Middle frontal gyrus (tissue), 1 donor: ENCODE measurements at regions not wholly inside any gene's neighbourhood (a gene's known extent, or its start where the extent isn't known, plus 50 kb on each side); places are given as distances from the start of the nearest gene placed in this dataset.

ENCODE experiments used
- DNase-seq: peaks from one replicate; pipeline ENCODE4 v3.0.0-alpha.2; 2015; ENCODE audit warnings: low spot score; ENCODE audit errors: extremely low spot score

DNA sequence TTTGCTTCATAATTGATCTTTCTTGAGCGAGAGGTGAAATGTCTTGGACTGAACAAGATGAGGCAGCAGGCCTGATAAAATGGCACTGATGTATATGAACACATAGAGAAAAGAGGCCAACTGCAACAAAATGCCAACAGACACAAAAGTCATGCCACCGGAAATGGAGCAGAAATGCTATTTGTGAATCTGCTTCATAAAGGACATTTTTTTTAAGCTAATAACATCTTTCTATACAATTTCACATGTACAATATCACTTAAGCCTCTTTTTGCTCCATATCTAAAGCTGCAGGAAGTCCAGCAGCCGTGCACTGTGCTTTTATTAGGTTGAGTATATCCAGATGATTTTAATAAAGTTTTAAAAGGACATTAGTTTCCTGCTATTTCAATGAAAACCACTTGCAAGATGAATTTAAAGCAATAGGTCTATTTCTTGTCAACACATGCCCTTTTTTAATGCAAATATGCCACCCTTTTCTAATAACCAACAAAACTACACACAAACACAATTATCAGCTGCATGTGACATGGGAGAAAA, 169.2 kb upstream of the ADAMTS9 start:
- no peak for DNase-seq

DNA sequence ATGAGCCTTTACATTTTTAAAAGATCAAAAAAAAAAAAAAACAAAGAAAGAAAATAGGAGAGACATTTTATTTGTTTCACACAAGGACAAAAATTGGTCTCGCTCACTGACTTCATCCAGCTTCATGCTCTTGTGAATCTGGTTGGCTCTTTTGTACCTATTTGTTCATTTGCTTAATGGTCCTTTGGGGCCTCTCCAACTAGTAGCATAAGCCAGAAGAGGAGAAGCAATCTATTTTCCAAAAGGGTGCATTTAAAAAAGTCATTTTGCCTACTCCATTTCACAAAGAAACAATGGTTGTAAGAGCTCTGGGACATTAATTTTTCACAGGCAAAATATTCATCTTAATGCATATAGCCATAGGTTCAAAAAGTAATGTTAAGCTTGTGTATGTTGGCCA, 168.3 kb upstream of the ADAMTS9 start:
- DNase-seq: no peak

DNA sequence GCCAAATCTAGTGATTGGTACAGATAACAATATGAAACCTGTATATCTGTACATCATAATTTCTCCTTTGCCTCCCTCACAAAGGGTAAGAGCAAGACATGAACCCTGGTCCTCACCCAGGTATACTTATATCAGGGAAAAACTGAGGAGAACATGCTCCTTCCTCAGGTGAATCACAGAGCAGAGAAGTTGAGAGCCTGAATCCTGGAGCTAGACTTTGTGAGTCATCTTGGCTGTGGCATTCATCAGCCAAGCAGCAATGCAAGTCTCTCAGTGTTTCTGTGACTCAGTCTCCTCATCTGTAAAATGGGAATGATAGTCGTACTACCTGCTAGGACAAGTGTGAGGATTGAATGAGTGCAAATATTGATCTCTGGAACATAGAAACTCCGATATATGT, 165.7 kb upstream of the ADAMTS9 start:
- DNase-seq: no peak

DNA sequence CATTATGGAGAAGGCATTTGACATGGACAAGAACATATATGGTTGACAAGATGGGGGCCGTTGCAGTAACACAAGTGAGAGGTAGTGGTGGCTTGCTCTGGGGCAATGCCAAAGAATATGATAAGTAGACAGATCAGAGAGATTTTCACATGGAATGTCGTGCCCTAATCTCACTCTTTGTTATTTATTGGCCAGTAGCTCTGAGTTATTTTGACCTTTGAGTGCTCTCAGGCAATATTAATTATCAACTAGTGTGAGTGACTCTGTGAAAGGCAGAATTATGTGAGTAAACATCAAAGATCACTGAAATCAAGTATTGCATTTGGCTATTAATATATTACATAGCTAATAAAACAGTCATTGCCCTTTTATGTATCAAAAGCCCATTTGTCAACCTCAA, 164.9 kb upstream of the ADAMTS9 start:
- DNase-seq: no peak

DNA sequence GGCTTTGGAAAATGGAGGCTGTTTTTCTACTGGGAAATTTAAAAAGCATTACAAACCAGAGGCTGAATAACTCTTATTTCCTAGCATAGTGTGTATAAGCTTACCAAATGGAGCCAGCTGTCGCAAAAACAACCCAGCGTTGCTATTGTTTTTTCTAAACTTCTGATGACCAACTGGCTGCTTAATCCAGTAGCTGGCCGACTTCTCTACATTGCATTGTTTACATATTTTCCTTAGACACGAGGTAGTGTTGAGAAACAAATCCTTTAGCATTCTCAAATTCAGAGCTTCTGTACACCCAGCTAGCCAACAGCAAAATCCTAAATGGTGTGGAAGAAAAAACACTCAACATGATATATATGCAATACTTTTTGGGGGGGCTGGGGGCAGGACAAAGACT, 161.0 kb upstream of the ADAMTS9 start:
- DNase-seq: no peak

DNA sequence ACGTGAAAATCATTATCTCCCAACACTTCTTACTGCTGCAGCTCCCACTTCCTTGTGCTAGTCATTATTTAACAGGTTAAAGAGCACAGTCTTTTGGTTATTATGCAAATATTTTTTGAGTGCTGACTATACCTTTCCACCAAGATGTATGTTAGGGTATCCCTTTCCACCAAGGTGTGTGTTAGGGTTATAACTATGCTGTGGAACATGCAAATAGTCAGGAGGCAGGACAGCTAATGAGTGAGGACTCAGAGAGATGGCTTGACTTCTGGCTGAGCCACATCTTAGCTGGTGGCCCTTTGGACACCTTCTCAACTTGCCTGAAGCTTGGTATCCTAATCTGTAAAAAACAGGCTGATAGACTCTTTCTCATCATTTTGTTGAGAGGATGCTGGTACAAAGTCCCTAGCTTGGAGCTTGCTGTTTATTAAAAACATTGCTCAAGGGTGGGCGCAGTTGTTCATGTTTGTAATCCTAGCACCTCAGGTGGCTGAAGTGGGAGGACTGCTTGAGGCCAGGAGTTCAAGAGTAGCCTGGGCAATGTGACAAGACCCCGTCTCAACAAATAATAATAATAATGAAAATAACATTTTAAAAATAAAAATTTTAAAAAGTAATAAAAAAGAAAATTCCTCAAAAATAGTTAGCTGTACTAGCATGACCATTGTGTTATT, 160.5 kb upstream of the ADAMTS9 start:
- no peak for DNase-seq

DNA sequence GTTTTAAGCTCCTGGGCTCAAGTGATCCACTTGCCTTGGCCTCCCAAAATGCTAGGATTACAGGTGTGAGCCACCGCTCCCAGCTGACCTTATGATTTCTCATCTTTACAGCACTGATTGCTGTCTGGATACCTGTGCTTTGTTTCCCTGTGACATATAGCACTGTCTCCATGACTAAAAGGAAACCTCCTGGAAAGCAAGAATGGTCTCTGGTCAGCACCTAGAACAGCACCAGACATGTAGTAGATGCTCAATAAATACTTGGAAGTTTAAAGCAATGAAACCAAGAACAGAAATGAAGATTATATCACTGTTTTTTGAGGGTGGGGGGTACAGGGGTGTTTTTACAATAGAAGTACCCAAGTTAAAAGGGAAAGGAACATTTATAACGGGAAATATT, 156.8 kb upstream of the ADAMTS9 start:
- no peak for DNase-seq

DNA sequence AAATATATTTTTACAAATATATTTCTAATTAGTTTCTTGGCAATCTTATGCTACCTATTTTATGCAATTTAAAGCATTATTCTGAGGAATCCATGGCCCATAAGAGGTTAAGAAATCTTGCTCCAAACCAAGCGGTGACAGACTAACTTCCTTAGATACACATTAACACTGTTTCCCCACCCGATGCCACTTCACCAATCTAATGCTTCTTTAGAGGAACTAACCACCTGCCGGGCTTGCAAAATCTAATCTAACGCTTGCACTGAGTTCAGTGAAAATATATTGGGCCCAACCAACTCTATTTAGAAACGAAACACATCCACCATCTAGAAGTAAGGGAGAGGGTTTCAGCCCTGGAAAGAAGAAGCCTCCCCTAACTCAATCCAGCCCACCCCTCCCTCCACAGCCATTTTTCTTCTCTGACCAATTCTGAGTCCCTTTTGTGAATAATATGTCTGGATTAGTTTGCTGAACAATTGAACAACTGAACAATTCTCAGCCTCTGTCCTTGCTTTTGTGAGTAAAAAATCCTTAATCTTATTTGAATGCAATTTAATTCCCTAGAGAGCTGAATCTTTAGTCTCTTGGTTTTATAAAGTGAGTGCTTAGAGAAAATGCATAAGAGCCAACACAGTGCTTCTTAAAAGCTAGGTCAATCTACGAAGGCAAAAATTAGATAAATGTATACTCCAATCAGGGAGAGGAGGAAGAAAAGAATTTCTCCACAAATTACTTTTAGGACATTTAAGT, 150.4 kb upstream of the ADAMTS9 start:
- no peak for DNase-seq

DNA sequence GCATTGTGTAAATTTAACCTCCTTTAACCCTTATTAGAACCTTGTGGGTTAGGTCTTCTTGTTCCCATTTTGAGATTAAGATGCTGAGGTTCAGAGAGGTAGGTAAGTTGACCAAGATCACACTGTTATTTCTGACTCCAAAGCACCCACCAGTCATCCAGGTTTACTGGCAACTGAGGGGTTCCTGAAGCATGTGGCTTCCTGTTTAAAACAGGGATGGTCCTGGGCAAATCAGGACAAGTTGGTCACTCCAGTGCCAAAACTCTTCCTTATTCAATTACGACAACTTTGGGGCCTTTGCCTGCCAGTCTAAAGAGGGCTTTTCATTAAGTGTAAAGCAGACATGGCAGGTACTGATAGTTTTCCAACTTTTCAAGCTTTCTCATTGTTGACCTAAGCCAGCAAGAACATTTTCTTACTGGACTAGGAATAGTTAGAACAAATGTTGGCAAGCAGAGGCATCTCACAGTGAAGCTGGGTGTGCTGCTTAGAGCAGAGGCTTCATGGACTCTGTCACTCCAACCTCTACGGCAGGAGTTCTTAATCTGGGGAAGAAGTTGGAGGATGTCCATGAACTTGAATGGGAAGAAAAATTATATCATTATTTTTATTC, 149.4 kb upstream of the ADAMTS9 start:
- DNase-seq: no peak

DNA sequence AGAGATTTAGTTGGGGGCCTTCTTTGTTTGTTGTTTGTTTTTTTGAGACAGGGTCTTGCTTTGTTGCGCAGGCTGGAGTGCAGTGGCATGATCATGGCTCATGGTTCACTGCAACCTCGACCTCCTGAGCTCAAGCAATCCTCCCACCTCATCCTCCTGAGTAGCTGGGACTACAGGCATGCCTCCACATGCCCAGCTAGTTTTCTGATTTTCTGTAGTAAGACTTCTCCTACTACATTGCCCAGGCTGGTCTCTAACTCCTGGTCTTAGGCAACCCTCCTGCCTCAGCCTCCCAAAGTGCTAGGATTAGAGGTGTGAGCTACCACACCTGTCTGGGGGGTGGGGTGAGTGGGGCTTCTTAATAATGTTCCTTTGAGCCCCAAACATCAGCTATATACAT, 148.3 kb upstream of the ADAMTS9 start:
- no peak for DNase-seq

DNA sequence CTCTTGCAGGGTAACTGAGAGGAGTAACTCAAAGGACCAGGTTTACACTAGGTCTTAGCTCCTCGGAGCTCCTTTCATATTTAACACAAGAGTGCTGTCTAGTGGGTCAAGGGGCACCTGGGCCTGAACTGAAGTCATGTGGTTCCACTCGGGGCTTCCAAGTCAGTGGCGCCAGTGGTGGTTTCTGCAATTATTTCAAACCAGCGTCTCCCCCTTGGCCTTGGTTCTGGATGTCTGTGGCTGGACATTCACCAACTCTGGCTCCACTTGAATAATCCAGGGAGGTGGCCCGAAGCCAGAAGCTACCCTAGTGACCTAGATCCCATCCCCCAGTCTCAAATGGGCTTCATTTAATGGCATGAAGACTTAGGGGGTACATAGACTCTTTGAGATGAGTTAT, 144.3 kb upstream of the ADAMTS9 start:
- DNase-seq: no peak

DNA sequence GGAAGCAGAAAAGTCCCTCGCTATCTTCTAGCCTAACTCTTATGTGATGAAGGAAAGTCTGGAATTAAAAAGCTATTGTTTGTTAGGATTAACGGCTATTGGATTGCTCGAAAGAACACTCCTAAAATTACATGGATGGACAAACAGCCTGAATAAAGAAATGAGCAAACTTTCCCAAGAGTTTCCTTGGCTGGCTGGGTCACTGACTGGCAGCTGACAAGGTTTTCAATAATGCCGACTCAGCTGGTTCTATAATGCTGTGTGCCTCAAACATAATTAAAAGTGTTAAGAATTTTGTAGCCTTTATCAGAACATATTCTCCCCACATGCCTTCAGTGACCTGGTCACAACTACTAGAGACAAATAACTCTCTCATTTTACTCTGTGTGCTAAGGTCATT, 142.9 kb upstream of the ADAMTS9 start:
- no peak for DNase-seq

DNA sequence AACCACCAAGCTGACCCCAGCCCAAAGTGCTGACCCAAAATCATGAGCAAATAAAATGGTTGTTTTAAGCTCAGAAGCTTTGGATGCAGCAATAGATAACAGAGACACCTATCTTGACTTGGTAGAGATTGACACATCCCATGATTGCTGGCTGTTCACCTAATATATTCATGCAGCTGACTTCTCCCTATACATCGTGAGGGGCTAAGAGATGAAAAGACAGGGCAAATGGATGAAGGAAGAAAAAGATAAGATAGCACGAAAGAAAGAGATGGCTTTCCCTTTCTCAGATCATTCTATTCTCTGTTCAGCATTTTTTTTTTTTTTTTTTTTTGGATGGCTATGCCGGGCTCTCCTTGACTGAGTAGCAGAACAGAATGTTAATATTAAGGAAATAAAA, 141.5 kb upstream of the ADAMTS9 start:
- no peak for DNase-seq

DNA sequence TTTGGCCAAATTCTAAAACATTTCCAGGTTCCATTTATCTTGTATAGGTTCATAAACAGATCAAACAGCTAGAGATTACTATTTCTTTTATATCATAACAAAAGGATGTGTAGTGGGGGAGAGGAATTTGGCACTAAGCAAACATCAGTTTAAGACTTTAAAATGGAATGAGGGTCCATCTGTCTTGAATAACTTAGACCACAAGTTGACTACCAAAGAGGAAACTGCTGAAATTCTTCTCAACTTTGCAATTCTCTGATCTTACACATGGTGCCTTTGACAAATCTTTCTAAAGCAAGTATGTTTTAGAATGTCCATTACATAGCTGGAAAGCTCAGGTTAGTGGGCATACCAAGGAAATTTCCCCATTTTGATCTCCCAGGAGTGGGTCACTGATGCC, 140.5 kb upstream of the ADAMTS9 start:
- DNase-seq: no peak

DNA sequence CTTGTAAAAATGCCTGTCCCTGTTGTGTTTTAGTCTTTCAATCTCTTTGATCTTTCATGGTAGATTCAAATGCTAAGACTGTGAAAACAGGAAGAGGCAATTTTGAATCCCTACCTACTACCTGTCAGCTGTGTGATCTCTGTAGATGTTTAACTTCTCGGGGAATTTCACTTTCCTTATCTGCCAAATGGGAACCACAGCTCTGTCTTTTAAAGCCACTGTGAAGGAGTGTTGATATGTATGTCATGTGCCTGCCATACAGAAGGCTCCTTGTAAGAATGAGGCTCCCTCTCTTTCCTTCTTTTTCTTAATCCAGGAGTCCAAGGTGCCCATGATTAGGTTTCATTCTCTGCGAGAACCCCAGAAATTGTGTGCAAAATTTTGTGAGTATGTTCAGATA, 139.6 kb upstream of the ADAMTS9 start:
- DNase-seq: no peak

DNA sequence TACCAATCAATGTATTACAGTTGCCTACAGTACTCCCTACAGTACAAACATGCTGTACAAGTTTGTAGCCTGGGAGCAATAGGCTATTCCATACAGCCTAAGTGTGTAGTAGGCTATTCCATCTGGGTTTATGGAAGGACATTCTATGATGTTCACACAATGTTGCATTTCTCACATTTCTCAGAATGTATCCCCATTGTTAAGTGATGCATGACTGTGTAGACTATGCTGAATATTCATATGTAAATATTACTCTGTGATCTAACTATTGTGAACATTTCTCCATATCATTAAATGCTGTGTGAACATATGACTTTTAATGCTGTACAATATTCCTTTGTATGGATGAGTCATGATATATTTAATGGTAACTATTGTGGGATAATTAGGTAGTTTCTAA, 139.2 kb upstream of the ADAMTS9 start:
- no peak for DNase-seq

DNA sequence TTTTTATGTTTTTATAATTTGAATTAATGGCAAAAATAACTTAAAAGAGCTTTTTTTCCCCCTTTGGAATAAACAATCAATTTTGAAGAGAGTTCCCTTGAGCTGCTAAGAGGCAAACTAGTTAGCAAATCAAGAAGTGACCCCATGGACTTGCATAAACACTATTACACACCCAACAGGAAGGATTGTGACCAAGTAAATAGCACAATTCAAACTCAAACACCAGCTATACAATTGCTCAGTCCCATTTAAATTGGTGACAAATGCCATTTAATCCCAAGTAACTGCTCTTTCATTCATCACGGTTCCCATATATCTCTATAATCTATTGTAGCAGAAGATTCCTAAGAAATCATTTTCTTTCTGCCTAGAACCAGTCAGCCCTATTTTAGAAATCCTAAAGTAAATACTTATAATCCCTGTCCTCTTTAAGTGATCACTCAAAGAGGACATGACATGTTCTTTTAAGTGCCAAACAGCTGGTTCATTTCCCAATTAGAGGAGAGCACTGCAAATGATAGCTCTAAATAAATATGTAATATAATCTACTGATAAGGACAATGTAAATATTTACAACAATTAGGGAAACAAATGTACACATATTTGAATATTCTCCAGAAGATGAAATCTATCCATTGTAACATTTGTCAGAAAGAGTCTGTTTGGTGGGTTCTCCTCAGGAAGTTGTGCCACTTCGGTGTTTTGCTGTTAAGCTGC, 137.8 kb upstream of the ADAMTS9 start:
- DNase-seq: no peak

DNA sequence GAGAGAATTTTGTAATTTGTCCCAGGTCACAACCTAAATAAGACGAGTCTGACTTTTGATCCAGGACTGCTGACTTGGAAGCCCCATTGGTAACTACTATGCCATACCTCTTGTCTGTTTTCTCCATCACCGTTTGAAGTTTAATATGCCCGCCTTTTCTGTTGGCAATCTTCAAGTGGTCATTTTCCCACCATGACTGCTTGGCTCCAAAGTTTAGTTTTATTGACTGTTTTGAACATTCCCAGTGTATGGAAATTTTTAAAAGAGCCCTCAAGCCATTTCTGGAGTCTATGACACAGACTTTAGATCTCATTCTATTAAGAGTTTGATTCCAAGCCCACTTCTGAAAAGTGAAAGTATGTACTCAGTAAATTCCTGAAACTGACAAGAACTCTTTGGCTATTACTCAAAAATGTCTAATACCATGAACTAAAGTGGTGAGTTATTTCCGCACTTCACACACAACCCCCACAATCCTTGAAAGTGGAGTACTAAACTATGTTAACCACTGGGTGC, 136.7 kb upstream of the ADAMTS9 start:
- no peak for DNase-seq

DNA sequence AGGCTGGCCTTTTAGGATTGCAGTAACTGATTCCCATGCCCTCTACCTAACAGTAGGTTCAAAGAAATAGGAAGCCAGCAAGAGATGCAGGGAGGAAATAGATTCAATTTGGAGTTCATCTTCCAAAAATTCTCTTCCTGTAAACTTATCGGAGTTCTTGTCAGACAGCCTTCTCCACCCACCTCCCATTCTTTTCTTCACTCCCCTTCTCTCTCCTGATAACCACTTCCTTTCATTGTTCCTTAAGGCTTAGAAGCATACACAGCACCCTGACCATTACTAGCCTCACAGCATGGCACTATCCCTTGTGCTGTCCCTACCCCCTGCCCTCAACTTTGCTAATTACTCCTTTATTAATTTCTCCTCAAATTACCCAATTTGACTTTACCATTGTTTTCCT, 130.4 kb upstream of the ADAMTS9 start:
- DNase-seq: no peak

DNA sequence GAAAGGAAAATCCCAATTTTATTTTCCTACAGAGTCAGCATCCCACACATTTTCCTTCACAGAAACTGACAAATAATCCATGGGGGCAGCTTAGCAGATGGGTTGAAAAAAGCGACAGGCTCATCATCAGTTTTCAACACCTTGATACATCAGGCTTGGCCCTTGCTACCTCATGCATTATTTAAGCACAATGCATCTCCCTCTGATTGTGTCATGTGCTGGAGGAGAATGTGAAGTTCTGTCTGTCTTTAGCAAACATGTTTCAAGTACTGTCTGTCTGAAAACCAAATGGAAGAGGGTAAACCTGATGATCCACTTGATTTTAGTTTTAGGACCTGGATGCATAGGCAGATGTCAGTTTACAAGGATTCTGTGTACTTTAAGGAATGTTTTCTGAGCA, 128.6 kb upstream of the ADAMTS9 start:
- no peak for DNase-seq

DNA sequence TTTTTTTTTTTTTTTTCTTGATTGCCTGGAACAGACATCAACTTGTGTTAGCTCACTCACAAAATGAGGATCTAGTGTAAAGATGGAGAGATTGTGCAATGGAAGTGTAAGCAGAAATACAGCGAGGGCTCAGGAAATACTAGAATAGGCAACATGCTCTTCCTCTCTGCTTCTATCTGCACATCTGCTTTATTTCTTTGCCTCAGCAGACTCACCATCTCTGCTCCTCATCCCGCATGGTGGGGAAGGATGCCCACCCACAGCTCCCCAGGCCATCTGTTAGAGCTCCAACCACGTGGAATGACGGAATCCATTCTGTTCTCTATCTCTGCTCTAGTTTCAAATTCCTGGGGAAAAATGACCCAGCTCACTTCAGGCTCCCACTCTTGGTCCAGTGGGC, 128.0 kb upstream of the ADAMTS9 start:
- no peak for DNase-seq

DNA sequence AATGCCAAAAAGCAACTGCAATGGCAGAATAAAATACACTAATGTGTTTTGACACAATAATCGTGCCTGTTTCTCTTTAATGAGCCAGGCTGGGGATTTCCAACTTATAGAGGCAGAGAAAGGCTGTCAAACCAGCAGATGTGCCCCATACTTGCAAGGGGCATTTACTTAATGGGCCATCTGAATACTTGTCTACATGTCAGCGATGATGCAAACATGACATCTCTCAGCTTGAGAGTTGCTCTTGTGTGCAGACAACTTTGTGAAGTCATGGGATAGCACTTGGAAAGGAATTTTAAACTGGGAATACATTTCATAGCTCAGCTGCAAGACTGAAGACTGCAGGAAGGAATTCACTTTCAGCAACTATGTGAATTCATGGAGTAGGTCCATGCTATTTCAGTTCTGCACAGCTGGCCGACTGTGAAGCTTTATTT, 127.4 kb upstream of the ADAMTS9 start:
- no peak for DNase-seq
